ENCODE measurements at regions not wholly inside any gene's neighbourhood (a gene's known extent, or its start where the extent isn't known, plus 50 kb on each side); places are given as distances from the start of the nearest gene placed in this dataset.

- DNase-seq (ENCODE audit: low spot score) = no peak
- Histone ChIP-seq H3K4me1 (ENCODE audit: control insufficient read depth in 4 of 4, insufficient read depth in 4 of 4, low read length in 3 of 4) (no peaks in the 10 kb centered on the region), H3K36me3 (ENCODE audit: control insufficient read depth in 4 of 4, insufficient read depth in 3 of 4, low read depth in 1 of 4, low read length in 3 of 4) (no peaks in the 10 kb centered on the region), H3K4me3 (ENCODE audit: low read depth in 1 of 3, low read length in 3 of 3) (no peak overlapping the region), H3K27me3 (ENCODE audit: control insufficient read depth in 4 of 4, insufficient read depth in 4 of 4, low read length in 3 of 4) (peaks cover 0 to 3% (median 0%) of the 10 kb centered on the region in 4 donors), H3K9me3 (ENCODE audit: control insufficient read depth in 4 of 4, low read length in 3 of 4) (no peaks in the 10 kb centered on the region), H3K27ac (ENCODE audit: low read depth in 1 of 2, low read length in 2 of 2) (no peak overlapping the region), H3K9ac (ENCODE audit: low read depth in 1 of 2, low read length in 2 of 2) (no peak overlapping the region)
- TF ChIP-seq YY1 (IDR thresholded peaks at IDR 0.05) (no peak), RAD21 (IDR thresholded peaks at IDR 0.05) (no peak), ZBTB33 (IDR thresholded peaks at IDR 0.05) (no peak), HNF4A (conservative IDR thresholded peaks at IDR 0.05) (no peak)
- WGBS = 63% methylated on average over 6 of the region's 6 CpGs
Observed at GRCh38 chr6:121848523-121849255, 413.2 kb downstream of the GJA1 start.

- peak; percentile 34 for DNase-seq (ENCODE audit: low spot score)
- peaks cover 0 to 5% (median 0%) of the 10 kb centered on the region in 4 donors for H3K27me3 ChIP-seq (ENCODE audit: control insufficient read depth in 4 of 4, insufficient read depth in 4 of 4, low read length in 3 of 4)
- no peaks in the 10 kb centered on the region for H3K36me3 ChIP-seq (ENCODE audit: control insufficient read depth in 4 of 4, insufficient read depth in 3 of 4, low read depth in 1 of 4, low read length in 3 of 4)
- no peak overlapping the region for H3K27ac ChIP-seq (ENCODE audit: low read depth in 1 of 2, low read length in 2 of 2)
- 28% methylated on average over 5 of the region's 5 CpGs for WGBS
- H3K9me3 ChIP-seq (ENCODE audit: control insufficient read depth in 4 of 4, low read length in 3 of 4) = no peaks in the 10 kb centered on the region
- no peak for TF ChIP-seq FOXA1 (IDR thresholded peaks at IDR 0.05)
- TF ChIP-seq CTCF (IDR thresholded peaks at IDR 0.05; ENCODE audit: low read depth, low read length, missing input control) = peak; percentile 49
- no peak for TF ChIP-seq REST (IDR thresholded peaks at IDR 0.05)
- TF ChIP-seq RAD21 (IDR thresholded peaks at IDR 0.05) = peak; percentile 75 to 84
- no peak for TF ChIP-seq FOXA2 (IDR thresholded peaks at IDR 0.05)
- H3K4me1 ChIP-seq (ENCODE audit: control insufficient read depth in 4 of 4, insufficient read depth in 4 of 4, low read length in 3 of 4) = no peaks in the 10 kb centered on the region
- H3K4me3 ChIP-seq (ENCODE audit: low read depth in 1 of 3, low read length in 3 of 3) = no peak overlapping the region
- no peak overlapping the region for H3K9ac ChIP-seq (ENCODE audit: low read depth in 1 of 2, low read length in 2 of 2)
Observed at GRCh38 chr6:121849477-121849876, 414.0 kb downstream of the GJA1 start.

- Histone ChIP-seq H3K27me3 (ENCODE audit: control insufficient read depth in 4 of 4, insufficient read depth in 4 of 4, low read length in 3 of 4) (peaks cover 0 to 7% (median 0%) of the 10 kb centered on the region in 4 donors), H3K4me3 (ENCODE audit: low read depth in 1 of 3, low read length in 3 of 3) (no peak overlapping the region), H3K4me1 (ENCODE audit: control insufficient read depth in 4 of 4, insufficient read depth in 4 of 4, low read length in 3 of 4) (no peaks in the 10 kb centered on the region), H3K27ac (ENCODE audit: low read depth in 1 of 2, low read length in 2 of 2) (no peak overlapping the region), H3K36me3 (ENCODE audit: control insufficient read depth in 4 of 4, insufficient read depth in 3 of 4, low read depth in 1 of 4, low read length in 3 of 4) (no peaks in the 10 kb centered on the region), H3K9ac (ENCODE audit: low read depth in 1 of 2, low read length in 2 of 2) (no peak overlapping the region), H3K9me3 (ENCODE audit: control insufficient read depth in 4 of 4, low read length in 3 of 4) (no peaks in the 10 kb centered on the region)
- DNase-seq (ENCODE audit: low spot score) = no peak
- WGBS = 60% methylated on average over 2 of the region's 2 CpGs
- TF ChIP-seq MAX (IDR thresholded peaks at IDR 0.05) (no peak), CTCF (IDR thresholded peaks at IDR 0.05; ENCODE audit: low read depth, low read length, missing input control) (no peak), TAF1 (conservative IDR thresholded peaks at IDR 0.05) (no peak), EGR1 (IDR thresholded peaks at IDR 0.05; ENCODE audit: low read depth in 2 of 2) (no peak), FOXA2 (IDR thresholded peaks at IDR 0.05) (no peak), SP1 (IDR thresholded peaks at IDR 0.05) (no peak), ATF3 (IDR thresholded peaks at IDR 0.05) (no peak), RAD21 (IDR thresholded peaks at IDR 0.05) (no peak), FOXA1 (IDR thresholded peaks at IDR 0.05) (no peak), NR2F2 (IDR thresholded peaks at IDR 0.05) (no peak), HNF4A (conservative IDR thresholded peaks at IDR 0.05) (no peak), JUND (IDR thresholded peaks at IDR 0.05) (no peak)
Observed at GRCh38 chr6:121851056-121851455, 415.6 kb downstream of the GJA1 start.

All from liver (tissue), 8 donors.